ENCODE measurements at regions not wholly inside any gene's neighbourhood (a gene's known extent, or its start where the extent isn't known, plus 50 kb on each side); places are given as distances from the start of the nearest gene placed in this dataset.

- 5% methylated on average over 22 of the region's 22 CpGs for WGBS (ENCODE audit: missing lambda C conversion rate)
- Histone ChIP-seq H3K4me3 (peak overlapping the region; percentile 64), H3K4me1 (peaks cover 8% of the 10 kb centered on the region; the same call in 2 of the 3 replicates), H3K9me3 (no peaks in the 10 kb centered on the region), H3K4me2 (peak overlapping the region; percentile 96), H3K27ac (peak overlapping the region; percentile 87 to 88)
- ChIA-PET CTCF (interaction anchor here (0.6 to 3.1 kb wide), 17 partner anchors 8 to 557 kb away, joined by 3 to 10 read pairs (median 3); no protein-coding TSS in a partner anchor), POLR2A (interaction anchor here (0.6 to 1.2 kb wide), 4 partner anchors 288 to 1230 kb away, joined by 3 to 6 read pairs (median 4); no protein-coding TSS in a partner anchor)
- TF ChIP-seq ZFP36 (IDR thresholded peaks at IDR 0.05; ENCODE audit: borderline replicate concordance, partially characterized antibody) (no peak), HMGXB4 (CRISPR knock-in tag; IDR thresholded peaks at IDR 0.05; ENCODE audit: borderline replicate concordance) (no peak), GATA3 (IDR thresholded peaks at IDR 0.05; ENCODE audit: borderline replicate concordance) (no peak), PBX3 (IDR thresholded peaks at IDR 0.05) (no peak), CEBPB (IDR thresholded peaks at IDR 0.05) (peak in 1 of 2 experiments; percentile 32; a peak in 2 of 4 replicates), MYC (IDR thresholded peaks at IDR 0.05; ENCODE audit: borderline replicate concordance, low read length) (no peak), HDAC2 (IDR thresholded peaks at IDR 0.05) (no peak), BCL3 (IDR thresholded peaks at IDR 0.05) (0 out of 3 replicates have a peak, but pooled peaks have one; percentile 51), ZSCAN20 (CRISPR knock-in tag; IDR thresholded peaks at IDR 0.05) (no peak), EHF (CRISPR knock-in tag; IDR thresholded peaks at IDR 0.05) (no peak), HOXA7 (CRISPR knock-in tag; IDR thresholded peaks at IDR 0.05) (no peak), FOSL2 (IDR thresholded peaks at IDR 0.05) (no peak), FOSL2 (CRISPR knock-in tag; IDR thresholded peaks at IDR 0.05) (no peak), E2F6 (IDR thresholded peaks at IDR 0.05; ENCODE audit: borderline replicate concordance, low read depth) (peak; percentile 79), NR3C1 (IDR thresholded peaks at IDR 0.05) (no peak), TFCP2L1 (CRISPR knock-in tag; IDR thresholded peaks at IDR 0.05) (no peak), HOXB13 (CRISPR knock-in tag; IDR thresholded peaks at IDR 0.05; ENCODE audit: low read depth) (no peak), MAZ (IDR thresholded peaks at IDR 0.05; ENCODE audit: borderline replicate concordance, low read depth, low read length) (no peak), MAX (IDR thresholded peaks at IDR 0.05) (peak; percentile 73; the same call in 1 of the 2 replicates), POLR2AphosphoS2 (conservative IDR thresholded peaks at IDR 0.05; ENCODE audit: low read length) (no peak), RNF2 (IDR thresholded peaks at IDR 0.05; ENCODE audit: borderline replicate concordance, low read depth) (0 out of 2 replicates have a peak, but pooled peaks have one; percentile 10), EHMT2 (IDR thresholded peaks at IDR 0.05; ENCODE audit: low read depth) (no peak), POLR2A (IDR thresholded peaks at IDR 0.05; ENCODE audit: low read length) (peak; percentile 15; the same call in 1 of the 2 replicates), CTCF (IDR thresholded peaks at IDR 0.05) (peak; percentile 45), EP300 (IDR thresholded peaks at IDR 0.05) (no peak), NPAS2 (CRISPR knock-in tag; IDR thresholded peaks at IDR 0.05; ENCODE audit: borderline replicate concordance) (no peak), ESRRA (IDR thresholded peaks at IDR 0.05; ENCODE audit: borderline replicate concordance, low read length) (no peak), SMC3 (IDR thresholded peaks at IDR 0.05) (peak; percentile 43; the same call in 2 of the 3 replicates), SREBF2 (IDR thresholded peaks at IDR 0.05) (no peak), ZC3H11A (IDR thresholded peaks at IDR 0.05) (no peak), CBX2 (IDR thresholded peaks at IDR 0.05; ENCODE audit: borderline replicate concordance, low read depth) (no peak), JUN (IDR thresholded peaks at IDR 0.05) (peak in 1 of 2 experiments; percentile 74; a peak in 2 of 5 replicates), BHLHE40 (IDR thresholded peaks at IDR 0.05; ENCODE audit: low read depth, low read length) (no peak), TP53 (CRISPR knock-in tag; IDR thresholded peaks at IDR 0.05) (no peak), RAD21 (conservative IDR thresholded peaks at IDR 0.05 in 1 of 2, IDR thresholded peaks at IDR 0.05 in 1 of 2) (peak; percentile 29 to 48)
- FAIRE-seq (peak; percentile 43), ATAC-seq (peak; percentile 98 to 99), DNase-seq (ENCODE audit: low read depth in 1 of 2, low spot score in 1 of 2) (peak; percentile 82 to 88)
Observed at GRCh38 chr17:72030067-72030899, 90.5 kb upstream of the SOX9 start.
